MV-4-11 (cell line): ENCODE measurements at regions not wholly inside any gene's neighbourhood (a gene's known extent, or its start where the extent isn't known, plus 50 kb on each side); places are given as distances from the start of the nearest gene placed in this dataset.
"Not testable (repeated sequence)": the region's sequence is repeated elsewhere in the genome, so short reads cannot be mapped to it uniquely, and the experiment has no call there.

ENCODE experiments used
- DNase-seq: peaks from one replicate; lab custom pipeline; 2025; lab: John Stamatoyannopoulos, UW

DNA sequence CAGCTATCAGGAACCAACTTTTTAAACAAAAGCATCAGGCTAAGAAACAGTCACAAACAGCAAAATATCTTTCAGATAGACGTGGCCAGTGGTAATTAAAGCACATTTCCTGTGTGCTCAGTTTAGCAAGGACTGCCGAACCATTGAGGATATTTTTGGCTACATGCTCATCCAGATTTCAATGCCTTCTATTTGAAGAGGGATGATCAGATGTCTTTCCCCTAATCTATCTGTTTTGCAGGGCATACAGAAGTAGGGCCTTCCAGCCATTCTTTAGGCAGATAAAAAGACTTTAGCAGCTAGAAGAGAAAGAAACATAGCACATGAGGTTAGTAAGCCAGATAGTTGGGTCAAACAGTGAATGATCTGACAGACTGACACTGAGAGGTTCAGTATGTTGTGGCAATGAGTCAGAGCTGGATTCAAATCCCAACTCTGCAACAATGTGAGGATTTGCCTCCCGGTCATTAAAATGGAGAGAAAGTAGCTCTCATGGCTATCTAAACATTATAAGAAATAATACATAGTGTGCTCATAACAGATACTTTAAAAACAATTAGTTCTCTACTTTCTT, 100.0 kb upstream of the PRKG2 start:
- DNase-seq = no peak

GRCh38 chr4:81314196-81314896, 99.3 kb upstream of the PRKG2 start:
- no peak for DNase-seq

- DNase-seq = no peak
These were observed 93.0 kb upstream of the PRKG2 start for GRCh38 chr4:81307991-81308390.

DNA sequence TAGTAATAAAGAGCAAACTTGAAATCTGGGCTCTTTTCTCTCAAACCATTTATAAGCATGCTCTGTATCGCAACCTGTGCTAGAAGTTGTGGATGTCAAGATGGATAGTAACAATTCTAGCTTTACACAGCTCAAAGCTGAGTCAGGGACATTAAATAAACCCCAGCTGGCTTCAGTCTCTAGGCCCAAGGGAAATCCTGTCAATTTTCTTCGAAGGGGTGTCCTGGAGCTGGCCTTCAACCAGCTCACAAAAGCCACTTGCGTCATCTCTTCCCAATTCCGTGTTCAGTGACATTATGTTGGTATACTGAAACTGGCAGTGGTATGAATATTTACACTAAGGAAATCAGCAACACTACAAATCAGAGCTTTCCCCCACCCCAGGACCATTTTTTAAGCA, 89.8 kb upstream of the PRKG2 start:
- DNase-seq = no peak

- not testable (repeated sequence) for DNase-seq
These were observed 85.3 kb upstream of the PRKG2 start for GRCh38 chr4:81300352-81300751.

GRCh38 chr4:81290813-81291212, 75.8 kb upstream of the PRKG2 start:
- no peak for DNase-seq

DNA sequence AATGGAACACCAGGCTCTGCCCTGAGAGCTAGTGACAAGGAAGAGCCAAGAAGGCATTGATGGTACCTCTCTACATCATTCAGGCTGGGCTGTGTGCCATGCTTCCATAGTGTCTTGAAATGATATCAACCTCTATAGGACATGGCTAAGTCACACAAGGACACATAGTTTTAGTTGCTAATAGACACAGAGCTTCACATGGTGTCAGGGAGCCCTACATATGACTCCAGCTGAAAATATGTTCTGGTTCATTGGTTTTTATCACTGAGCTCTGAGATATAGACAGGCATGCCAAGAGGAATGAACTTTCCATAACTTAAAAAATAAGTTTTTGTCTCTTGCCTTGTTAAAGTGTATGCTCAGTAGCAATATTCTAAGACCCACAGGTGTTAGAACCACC, 72.1 kb upstream of the PRKG2 start:
- no peak for DNase-seq

DNA sequence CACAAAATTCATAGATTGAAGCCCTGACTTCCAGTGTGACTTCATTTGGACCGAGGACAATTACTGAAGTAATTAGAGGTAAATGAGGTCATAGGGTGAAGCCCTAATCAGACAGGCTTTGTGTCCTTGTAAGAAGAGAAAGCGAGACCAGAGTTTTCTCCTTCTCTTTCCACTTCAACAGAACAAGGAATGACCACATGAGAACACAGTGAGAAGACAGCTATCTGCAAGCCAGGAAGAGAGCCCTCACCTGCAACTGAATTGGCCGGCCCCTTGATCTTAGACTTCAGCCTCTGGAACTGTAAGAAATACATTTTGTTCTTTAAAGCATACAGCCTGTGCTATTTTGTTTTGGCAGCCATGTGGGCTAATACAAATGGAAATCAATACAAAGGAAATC, 67.1 kb upstream of the PRKG2 start:
- DNase-seq = no peak

- no peak for DNase-seq
These were observed 59.4 kb upstream of the PRKG2 start for GRCh38 chr4:81274460-81274859.

- no peak for DNase-seq
These were observed 57.6 kb upstream of the PRKG2 start for GRCh38 chr4:81272671-81273070.
